HUES6 (cell line): ENCODE measurements at regions not wholly inside any gene's neighbourhood (a gene's known extent, or its start where the extent isn't known, plus 50 kb on each side); places are given as distances from the start of the nearest gene placed in this dataset.

Source experiments
- H3K27ac ChIP-seq: 2 replicates; pipeline ENCODE4 v1.7.0; 2013; ENCODE audit warnings: low read depth, mild to moderate bottlenecking, low read length, inconsistent platforms
- H3K27me3 ChIP-seq: 2 replicates; pipeline ENCODE4 v1.6.1; 2013; ENCODE audit warnings: low read length; ENCODE audit not compliant: control insufficient read depth, insufficient read depth
- H3K36me3 ChIP-seq: 2 replicates; pipeline ENCODE4 v1.6.1; 2013; ENCODE audit warnings: low read length; ENCODE audit not compliant: control insufficient read depth, insufficient read depth
- H3K4me1 ChIP-seq: 2 replicates; pipeline ENCODE4 v1.6.1; 2013; ENCODE audit warnings: low read length; ENCODE audit not compliant: control insufficient read depth, insufficient read depth
- H3K4me3 ChIP-seq: 2 replicates; pipeline ENCODE4 v1.5.1; 2013; ENCODE audit warnings: low read depth, low read length
- H3K9ac ChIP-seq: one replicate; pipeline ENCODE4 v1.6.1; 2013; ENCODE audit warnings: mild to moderate bottlenecking, low read length
- H3K9me3 ChIP-seq: 2 replicates; pipeline ENCODE4 v1.6.1; 2013; ENCODE audit warnings: low read depth, low read length; ENCODE audit not compliant: control insufficient read depth, insufficient read depth

GRCh38 chr5:8842971-8843551 lies 702.8 kb downstream of the SEMA5A start:
- Histone ChIP-seq H3K4me3 (no peak overlapping the region), H3K9me3 (no peaks in the 10 kb centered on the region; the same call in 1 of the 2 replicates), H3K27ac (no peak overlapping the region)

GRCh38 chr5:8843771-8844170 lies 702.1 kb downstream of the SEMA5A start:
- Histone ChIP-seq H3K9me3 (no peaks in the 10 kb centered on the region; the same call in 1 of the 2 replicates), H3K27ac (no peak overlapping the region), H3K36me3 (no peaks in the 10 kb centered on the region), H3K4me1 (no peaks in the 10 kb centered on the region), H3K9ac (no peak overlapping the region), H3K27me3 (no peaks in the 10 kb centered on the region), H3K4me3 (no peak overlapping the region)

More at GRCh38 chr5:8842971-8843551, 702.8 kb downstream of the SEMA5A start:
- no peaks in the 10 kb centered on the region for H3K36me3 ChIP-seq
- H3K27me3 ChIP-seq, result no peaks in the 10 kb centered on the region
- H3K9ac ChIP-seq, result no peak overlapping the region
- no peaks in the 10 kb centered on the region for H3K4me1 ChIP-seq

- Histone ChIP-seq H3K4me3 (no peak overlapping the region), H3K4me1 (no peaks in the 10 kb centered on the region), H3K36me3 (no peaks in the 10 kb centered on the region), H3K9ac (no peak overlapping the region), H3K27me3 (no peaks in the 10 kb centered on the region), H3K9me3 (no peaks in the 10 kb centered on the region; the same call in 1 of the 2 replicates), H3K27ac (no peak overlapping the region)
These were observed 701.7 kb downstream of the SEMA5A start for GRCh38 chr5:8844206-8844605.

GRCh38 chr5:8844847-8845246 lies 701.0 kb downstream of the SEMA5A start:
- H3K9ac ChIP-seq, result no peak overlapping the region
- H3K9me3 ChIP-seq, result no peaks in the 10 kb centered on the region; the same call in 1 of the 2 replicates

GRCh38 chr5:8845296-8845695 lies 700.6 kb downstream of the SEMA5A start:
- H3K4me1 ChIP-seq, result no peaks in the 10 kb centered on the region
- H3K9me3 ChIP-seq, result no peaks in the 10 kb centered on the region; the same call in 1 of the 2 replicates
- H3K27ac ChIP-seq, result no peak overlapping the region
- H3K36me3 ChIP-seq, result no peaks in the 10 kb centered on the region
- no peak overlapping the region for H3K4me3 ChIP-seq
- no peak overlapping the region for H3K9ac ChIP-seq
- H3K27me3 ChIP-seq, result no peaks in the 10 kb centered on the region

More at GRCh38 chr5:8844847-8845246, 701.0 kb downstream of the SEMA5A start:
- Histone ChIP-seq H3K27ac (no peak overlapping the region), H3K4me1 (no peaks in the 10 kb centered on the region), H3K27me3 (no peaks in the 10 kb centered on the region), H3K36me3 (no peaks in the 10 kb centered on the region), H3K4me3 (no peak overlapping the region)

GRCh38 chr5:8848366-8848765 lies 697.5 kb downstream of the SEMA5A start:
- H3K27ac ChIP-seq, result no peak overlapping the region

GRCh38 chr5:8848997-8849594 lies 696.8 kb downstream of the SEMA5A start:
- Histone ChIP-seq H3K27ac (no peak overlapping the region), H3K4me1 (no peaks in the 10 kb centered on the region), H3K27me3 (no peaks in the 10 kb centered on the region), H3K9ac (no peak overlapping the region), H3K9me3 (no peaks in the 10 kb centered on the region), H3K4me3 (no peak overlapping the region), H3K36me3 (no peaks in the 10 kb centered on the region)

More at GRCh38 chr5:8848366-8848765, 697.5 kb downstream of the SEMA5A start:
- Histone ChIP-seq H3K36me3 (no peaks in the 10 kb centered on the region), H3K4me1 (no peaks in the 10 kb centered on the region), H3K9ac (no peak overlapping the region), H3K27me3 (no peaks in the 10 kb centered on the region), H3K9me3 (no peaks in the 10 kb centered on the region), H3K4me3 (no peak overlapping the region)

- no peaks in the 10 kb centered on the region for H3K27me3 ChIP-seq
These were observed 694.8 kb downstream of the SEMA5A start for GRCh38 chr5:8851101-8851500.

GRCh38 chr5:8857051-8857450 lies 688.8 kb downstream of the SEMA5A start:
- Histone ChIP-seq H3K27me3 (no peaks in the 10 kb centered on the region), H3K9me3 (no peaks in the 10 kb centered on the region), H3K4me1 (no peaks in the 10 kb centered on the region), H3K9ac (no peak overlapping the region), H3K36me3 (no peaks in the 10 kb centered on the region), H3K4me3 (no peak overlapping the region), H3K27ac (no peak overlapping the region)

More at GRCh38 chr5:8851101-8851500, 694.8 kb downstream of the SEMA5A start:
- H3K9me3 ChIP-seq, result no peaks in the 10 kb centered on the region
- no peaks in the 10 kb centered on the region for H3K36me3 ChIP-seq
- H3K4me1 ChIP-seq, result no peaks in the 10 kb centered on the region
- H3K4me3 ChIP-seq, result no peak overlapping the region
- no peak overlapping the region for H3K9ac ChIP-seq
- H3K27ac ChIP-seq, result no peak overlapping the region

GRCh38 chr5:8861764-8862163 lies 684.1 kb downstream of the SEMA5A start:
- no peaks in the 10 kb centered on the region for H3K36me3 ChIP-seq
- no peak overlapping the region for H3K9ac ChIP-seq
- no peaks in the 10 kb centered on the region; the same call in 1 of the 2 replicates for H3K4me1 ChIP-seq
- no peak overlapping the region for H3K27ac ChIP-seq
- no peaks in the 10 kb centered on the region for H3K27me3 ChIP-seq
- no peak overlapping the region for H3K4me3 ChIP-seq
- H3K9me3 ChIP-seq, result no peaks in the 10 kb centered on the region

- H3K9ac ChIP-seq, result no peak overlapping the region
- no peaks in the 10 kb centered on the region for H3K36me3 ChIP-seq
- no peak overlapping the region for H3K27ac ChIP-seq
- H3K4me1 ChIP-seq, result no peaks in the 10 kb centered on the region; the same call in 1 of the 2 replicates
- H3K4me3 ChIP-seq, result no peak overlapping the region
- H3K9me3 ChIP-seq, result no peaks in the 10 kb centered on the region
- H3K27me3 ChIP-seq, result no peaks in the 10 kb centered on the region
These were observed 681.8 kb downstream of the SEMA5A start for GRCh38 chr5:8864053-8864452.
